ENCODE measurements at regions not wholly inside any gene's neighbourhood (a gene's known extent, or its start where the extent isn't known, plus 50 kb on each side); places are given as distances from the start of the nearest gene placed in this dataset.

DNA sequence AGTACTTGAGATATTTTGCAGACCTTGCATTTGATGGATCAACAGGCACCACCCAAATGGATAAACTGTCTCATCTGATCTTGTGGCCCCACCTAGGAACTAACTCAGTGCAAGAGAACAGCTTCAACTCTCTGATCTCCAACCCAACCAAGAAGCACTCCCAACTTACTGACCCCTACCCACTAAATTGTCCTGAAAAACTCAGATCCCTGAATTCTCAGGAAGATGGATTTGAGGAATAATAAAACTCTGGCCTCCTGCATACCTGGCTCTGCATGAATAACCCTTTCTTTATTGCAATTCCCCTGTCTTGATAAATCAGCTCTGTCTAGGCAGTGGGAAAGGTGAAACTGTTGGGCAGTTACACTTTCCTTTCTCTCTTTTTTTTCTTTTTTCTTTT lies 247.9 kb downstream of the ZPLD1 start:
- Mint-ChIP-seq H3K27me3 (ENCODE audit: unreplicated experiment) (peaks cover 1% of the 10 kb centered on the region), H3K36me3 (ENCODE audit: unreplicated experiment) (no peaks in the 10 kb centered on the region), H3K27ac (ENCODE audit: unreplicated experiment) (no peak overlapping the region), H3K9me3 (ENCODE audit: unreplicated experiment) (no peaks in the 10 kb centered on the region), H3K4me3 (ENCODE audit: unreplicated experiment) (no peak overlapping the region), H3K4me1 (ENCODE audit: low read depth, unreplicated experiment) (peaks cover 12% of the 10 kb centered on the region)
- DNase-seq, result no peak
- no peak for TF ChIP-seq CTCF (IDR thresholded peaks at IDR 0.05; ENCODE audit: partially characterized antibody, unreplicated experiment)

- DNase-seq, result no peak
- H3K4me1 Mint-ChIP-seq (ENCODE audit: low read depth, unreplicated experiment), result peaks cover 13% of the 10 kb centered on the region
- H3K36me3 Mint-ChIP-seq (ENCODE audit: unreplicated experiment), result no peaks in the 10 kb centered on the region
- no peaks in the 10 kb centered on the region for H3K9me3 Mint-ChIP-seq (ENCODE audit: unreplicated experiment)
- H3K27me3 Mint-ChIP-seq (ENCODE audit: unreplicated experiment), result peaks cover 1% of the 10 kb centered on the region
- H3K27ac Mint-ChIP-seq (ENCODE audit: unreplicated experiment), result no peak overlapping the region
- no peak for TF ChIP-seq CTCF (IDR thresholded peaks at IDR 0.05; ENCODE audit: partially characterized antibody, unreplicated experiment)
- H3K4me3 Mint-ChIP-seq (ENCODE audit: unreplicated experiment), result no peak overlapping the region
Observed at GRCh38 chr3:102686792-102687191, 252.0 kb downstream of the ZPLD1 start.

- no peak overlapping the region for H3K4me3 Mint-ChIP-seq (ENCODE audit: unreplicated experiment)
- no peaks in the 10 kb centered on the region for H3K9me3 Mint-ChIP-seq (ENCODE audit: unreplicated experiment)
- no peak overlapping the region for H3K27ac Mint-ChIP-seq (ENCODE audit: unreplicated experiment)
- H3K36me3 Mint-ChIP-seq (ENCODE audit: unreplicated experiment), result no peaks in the 10 kb centered on the region
- peaks cover 1% of the 10 kb centered on the region for H3K27me3 Mint-ChIP-seq (ENCODE audit: unreplicated experiment)
- TF ChIP-seq CTCF (IDR thresholded peaks at IDR 0.05; ENCODE audit: partially characterized antibody, unreplicated experiment), result no peak
- no peak for DNase-seq
- peaks cover 13% of the 10 kb centered on the region for H3K4me1 Mint-ChIP-seq (ENCODE audit: low read depth, unreplicated experiment)
Observed at GRCh38 chr3:102687851-102688555, 253.2 kb downstream of the ZPLD1 start.

- Mint-ChIP-seq H3K4me3 (ENCODE audit: unreplicated experiment) (no peak overlapping the region), H3K27me3 (ENCODE audit: unreplicated experiment) (peaks cover 1% of the 10 kb centered on the region), H3K9me3 (ENCODE audit: unreplicated experiment) (no peaks in the 10 kb centered on the region), H3K27ac (ENCODE audit: unreplicated experiment) (no peak overlapping the region), H3K36me3 (ENCODE audit: unreplicated experiment) (no peaks in the 10 kb centered on the region), H3K4me1 (ENCODE audit: low read depth, unreplicated experiment) (peaks cover 13% of the 10 kb centered on the region)
- no peak for TF ChIP-seq CTCF (IDR thresholded peaks at IDR 0.05; ENCODE audit: partially characterized antibody, unreplicated experiment)
- DNase-seq, result no peak
Observed at GRCh38 chr3:102688556-102688930, 253.7 kb downstream of the ZPLD1 start.

DNA sequence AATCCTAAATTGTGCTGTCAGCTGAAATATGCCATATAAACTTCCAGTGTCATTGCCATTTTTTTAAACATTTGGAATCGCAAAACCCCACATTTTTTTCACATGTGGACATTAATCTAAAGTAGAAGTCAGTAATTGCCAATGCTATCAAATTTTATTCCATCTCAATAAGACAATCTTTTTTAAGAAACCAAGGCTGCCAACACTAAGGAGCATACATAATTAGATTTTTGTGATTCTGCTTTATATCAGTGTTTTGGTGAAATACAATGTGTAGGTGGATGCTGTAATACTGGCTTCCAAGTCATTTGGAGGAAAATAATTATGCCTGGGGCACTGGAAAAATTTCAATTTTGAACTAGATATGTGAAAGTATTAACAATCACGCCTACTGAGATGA lies 256.7 kb downstream of the ZPLD1 start:
- TF ChIP-seq CTCF (IDR thresholded peaks at IDR 0.05; ENCODE audit: partially characterized antibody, unreplicated experiment), result no peak
- Mint-ChIP-seq H3K27ac (ENCODE audit: unreplicated experiment) (no peak overlapping the region), H3K36me3 (ENCODE audit: unreplicated experiment) (no peaks in the 10 kb centered on the region)

More for the DNA sequence above, 256.7 kb downstream of the ZPLD1 start:
- Mint-ChIP-seq H3K4me1 (ENCODE audit: low read depth, unreplicated experiment) (peaks cover 10% of the 10 kb centered on the region), H3K27me3 (ENCODE audit: unreplicated experiment) (no peaks in the 10 kb centered on the region), H3K4me3 (ENCODE audit: unreplicated experiment) (no peak overlapping the region), H3K9me3 (ENCODE audit: unreplicated experiment) (no peaks in the 10 kb centered on the region)
- no peak for DNase-seq
